Testis (tissue), 2 donors: ENCODE measurements at regions not wholly inside any gene's neighbourhood (a gene's known extent, or its start where the extent isn't known, plus 50 kb on each side); places are given as distances from the start of the nearest gene placed in this dataset.

Experiments
- POLR2A ChIP-seq: fragments of 450-650 bp; IDR thresholded peaks from one replicate; pipeline ENCODE4 v1.6.1; 2017; ENCODE audit warnings: antibody characterized with exemption, mild to moderate bottlenecking, moderate library complexity
- TF ChIP-seq, protein P1 (sequence below), 3 experiments: fragments of 450-650 bp in 2 of 3; fragments of 200-600 bp in 1 of 3; sonication (generic) in 1 of 3; IDR thresholded peaks; one replicate each; pipeline ENCODE4 v1.5.1; 2016 to 2019; ENCODE audit warnings: antibody characterized with exemption in 3 of 3, mild to moderate bottlenecking in 2 of 3, moderate library complexity in 1 of 3

DNA sequence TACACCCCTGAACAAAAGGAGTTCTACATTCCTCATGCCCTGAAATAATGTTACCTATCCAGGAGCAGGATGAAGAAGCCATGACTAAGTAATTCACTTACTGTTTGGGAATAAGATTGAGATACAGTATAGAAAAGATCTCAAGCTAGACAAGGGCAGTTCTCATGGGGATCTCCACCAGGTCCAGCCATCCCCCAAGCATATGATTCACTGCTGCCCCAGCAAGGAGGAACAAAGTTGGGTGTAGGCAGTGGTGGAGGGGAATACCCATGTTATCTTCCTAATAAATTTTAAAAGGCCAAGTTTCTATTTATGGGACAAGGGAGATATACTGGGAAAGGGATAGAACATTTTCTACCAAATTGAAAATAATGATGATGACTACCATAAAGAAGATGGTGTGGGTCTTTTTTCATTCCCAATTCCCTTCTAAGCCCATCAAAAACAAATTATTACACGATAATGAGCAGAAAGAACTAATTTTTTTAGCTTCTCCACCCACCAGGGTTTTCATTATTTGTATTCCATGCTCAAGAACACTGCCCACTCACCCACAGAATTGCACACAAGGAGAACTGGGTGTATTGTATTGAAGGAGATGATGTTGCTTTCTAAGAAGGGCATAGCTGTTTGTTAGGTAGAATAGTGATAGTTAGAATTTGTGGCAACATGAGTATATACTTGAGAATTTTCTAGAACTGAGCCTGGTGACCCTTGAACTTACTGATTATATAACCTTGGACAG, 204.6 kb downstream of the BTG1 start:
- TF ChIP-seq, protein P1, sequence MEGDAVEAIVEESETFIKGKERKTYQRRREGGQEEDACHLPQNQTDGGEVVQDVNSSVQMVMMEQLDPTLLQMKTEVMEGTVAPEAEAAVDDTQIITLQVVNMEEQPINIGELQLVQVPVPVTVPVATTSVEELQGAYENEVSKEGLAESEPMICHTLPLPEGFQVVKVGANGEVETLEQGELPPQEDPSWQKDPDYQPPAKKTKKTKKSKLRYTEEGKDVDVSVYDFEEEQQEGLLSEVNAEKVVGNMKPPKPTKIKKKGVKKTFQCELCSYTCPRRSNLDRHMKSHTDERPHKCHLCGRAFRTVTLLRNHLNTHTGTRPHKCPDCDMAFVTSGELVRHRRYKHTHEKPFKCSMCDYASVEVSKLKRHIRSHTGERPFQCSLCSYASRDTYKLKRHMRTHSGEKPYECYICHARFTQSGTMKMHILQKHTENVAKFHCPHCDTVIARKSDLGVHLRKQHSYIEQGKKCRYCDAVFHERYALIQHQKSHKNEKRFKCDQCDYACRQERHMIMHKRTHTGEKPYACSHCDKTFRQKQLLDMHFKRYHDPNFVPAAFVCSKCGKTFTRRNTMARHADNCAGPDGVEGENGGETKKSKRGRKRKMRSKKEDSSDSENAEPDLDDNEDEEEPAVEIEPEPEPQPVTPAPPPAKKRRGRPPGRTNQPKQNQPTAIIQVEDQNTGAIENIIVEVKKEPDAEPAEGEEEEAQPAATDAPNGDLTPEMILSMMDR (IDR thresholded peaks at IDR 0.05): no peak
- no peak for TF ChIP-seq POLR2A
